GM12891 (cell line): ENCODE measurements at regions not wholly inside any gene's neighbourhood (a gene's known extent, or its start where the extent isn't known, plus 50 kb on each side); places are given as distances from the start of the nearest gene placed in this dataset.

Source experiments
- POLR2A ChIP-seq: IDR thresholded peaks from 2 replicates; pipeline ENCODE4 v1.6.1; 2011; ENCODE audit warnings: low read depth, low read length, control low read depth
- POLR2AphosphoS5 ChIP-seq: IDR thresholded peaks from 2 replicates; pipeline ENCODE4 v1.6.1; 2011; ENCODE audit warnings: low read depth, low read length, control low read depth
- TAF1 ChIP-seq: IDR thresholded peaks from 2 replicates; pipeline ENCODE4 v1.6.1; 2011; ENCODE audit warnings: low read depth, low read length, control low read depth

- TF ChIP-seq TAF1 (no peak), POLR2A (no peak), POLR2AphosphoS5 (no peak)
Measured at GRCh38 chr10:125548356-125548755, 134.6 kb downstream of the TEX36 start.
